Erythroblast (primary cell): ENCODE measurements at regions not wholly inside any gene's neighbourhood (a gene's known extent, or its start where the extent isn't known, plus 50 kb on each side); places are given as distances from the start of the nearest gene placed in this dataset.

Source experiments
- DNase-seq, 2 experiments: peaks; one replicate each; lab custom pipeline; 2025; lab: John Stamatoyannopoulos, UW
- GATA1 ChIP-seq: IDR thresholded peaks from 2 replicates; pipeline ENCODE4 v1.6.1; 2011; ENCODE audit warnings: low read depth, mild to moderate bottlenecking, control low read depth, low read length, moderate library complexity
- POLR2A ChIP-seq: IDR thresholded peaks from 2 replicates; pipeline ENCODE4 v1.6.1; 2011; ENCODE audit warnings: mild to moderate bottlenecking, low read length

DNA sequence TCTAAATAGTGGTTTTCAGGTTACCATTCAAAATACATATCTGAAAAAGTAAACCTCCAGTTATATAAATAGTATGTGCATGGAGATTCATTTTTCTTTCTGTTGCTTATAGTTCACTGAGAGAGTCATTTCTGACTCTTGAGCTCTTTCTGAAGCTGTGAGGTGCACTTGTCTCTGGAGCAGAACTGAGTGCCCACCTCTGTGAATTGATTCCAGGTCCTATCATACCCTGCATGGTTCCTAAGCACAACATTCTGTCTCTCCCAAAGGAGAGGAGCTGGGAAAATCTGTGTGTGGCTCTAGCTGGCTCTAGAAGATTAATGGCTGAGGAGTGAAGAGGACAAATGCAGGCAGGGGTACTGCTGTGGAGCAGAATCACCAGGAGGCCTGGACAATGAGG is 161.6 kb upstream of the HCCS start:
- DNase-seq = no peak
- TF ChIP-seq POLR2A (no peak), GATA1 (no peak)

- TF ChIP-seq POLR2A = no peak
- TF ChIP-seq GATA1 = no peak
- no peak for DNase-seq
Observed at GRCh38 chrX:10952619-10953018, 158.5 kb upstream of the HCCS start.

GRCh38 chrX:10965174-10965798 is 145.8 kb upstream of the HCCS start:
- no peak for DNase-seq
- no peak for TF ChIP-seq POLR2A
- TF ChIP-seq GATA1 = no peak

GRCh38 chrX:10966057-10966456 is 145.1 kb upstream of the HCCS start:
- no peak for TF ChIP-seq POLR2A
- no peak for TF ChIP-seq GATA1
- no peak for DNase-seq

DNA sequence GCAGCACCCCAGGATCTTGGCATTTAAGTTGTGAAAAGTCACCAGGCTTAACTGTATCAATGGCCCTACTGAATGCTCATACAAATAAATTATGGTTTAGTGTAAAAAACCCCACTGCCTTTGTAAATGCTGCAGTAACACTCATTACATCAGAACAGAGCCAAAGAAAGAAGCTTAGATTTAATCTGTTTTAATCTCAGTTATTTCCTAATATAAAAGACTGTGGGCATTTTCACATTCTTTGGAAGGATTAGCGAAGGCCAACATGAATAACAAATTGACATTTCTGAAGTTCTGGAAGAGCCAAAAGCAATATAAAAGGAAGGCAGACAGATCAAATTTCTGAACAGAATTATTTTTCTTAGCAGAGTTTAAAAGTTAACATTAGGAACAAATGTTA is 140.0 kb upstream of the HCCS start:
- no peak for DNase-seq
- TF ChIP-seq GATA1 (no peak), POLR2A (no peak)

GRCh38 chrX:10971759-10972158 is 139.4 kb upstream of the HCCS start:
- no peak for TF ChIP-seq GATA1
- TF ChIP-seq POLR2A = no peak

GRCh38 chrX:10972706-10973105 is 138.4 kb upstream of the HCCS start:
- no peak for DNase-seq
- TF ChIP-seq GATA1 (no peak), POLR2A (no peak)

More at GRCh38 chrX:10971759-10972158, 139.4 kb upstream of the HCCS start:
- no peak for DNase-seq

- no peak for DNase-seq
Observed at GRCh38 chrX:10974920-10975319, 136.2 kb upstream of the HCCS start.

DNA sequence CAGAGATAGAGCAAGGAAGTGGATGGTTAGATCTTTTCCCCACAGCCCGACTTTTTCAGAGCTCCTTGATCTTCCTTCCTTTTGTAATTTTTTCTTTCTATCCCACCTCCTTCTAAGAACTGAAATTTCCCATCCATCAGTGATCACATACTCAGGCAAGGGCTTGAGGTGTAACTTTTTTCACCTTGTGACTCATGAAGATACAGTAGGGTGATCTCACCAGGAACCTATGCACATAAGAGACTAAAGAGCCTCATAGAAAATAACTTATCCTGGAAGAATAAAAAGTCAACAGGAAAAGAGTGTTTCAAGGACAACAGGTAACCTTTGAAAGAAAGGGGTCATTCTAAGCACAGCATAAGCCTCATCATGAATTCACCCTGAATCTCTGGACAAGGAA is 131.2 kb upstream of the HCCS start:
- no peak for DNase-seq
- TF ChIP-seq POLR2A (no peak), GATA1 (no peak)

More at GRCh38 chrX:10974920-10975319, 136.2 kb upstream of the HCCS start:
- TF ChIP-seq GATA1 (no peak), POLR2A (no peak)

- no peak for DNase-seq
- TF ChIP-seq GATA1 (no peak), POLR2A (no peak)
Observed at GRCh38 chrX:10981506-10981905, 129.6 kb upstream of the HCCS start.

- TF ChIP-seq GATA1 (no peak), POLR2A (no peak)
- DNase-seq = no peak
Observed at GRCh38 chrX:10983526-10983925, 127.6 kb upstream of the HCCS start.

DNA sequence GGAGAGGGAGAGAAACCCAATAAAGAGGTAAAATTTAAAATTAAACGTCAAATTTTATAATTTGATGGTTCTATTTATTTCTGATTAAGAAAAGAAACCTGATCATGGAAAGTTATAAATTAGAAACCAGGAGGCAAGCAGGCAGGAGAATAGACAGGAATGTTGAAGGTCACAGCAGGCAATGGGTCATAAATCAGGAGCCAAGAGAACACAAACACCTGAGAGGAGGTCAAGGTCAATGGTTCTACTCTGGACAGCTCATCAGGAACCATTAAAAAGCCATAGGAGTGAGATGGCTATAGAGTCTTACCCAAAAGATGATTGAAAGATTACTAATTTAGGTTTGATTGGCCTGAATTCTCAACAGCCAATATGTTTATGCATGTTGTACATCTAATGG is 126.9 kb upstream of the HCCS start:
- DNase-seq = no peak
- TF ChIP-seq GATA1 (no peak), POLR2A (no peak)

GRCh38 chrX:10986616-10987015 is 124.5 kb upstream of the HCCS start:
- TF ChIP-seq GATA1 = no peak
- TF ChIP-seq POLR2A = no peak
- DNase-seq = no peak

- no peak for TF ChIP-seq POLR2A
- TF ChIP-seq GATA1 = no peak
- DNase-seq = no peak
Observed at GRCh38 chrX:10988653-10989052, 122.5 kb upstream of the HCCS start.

DNA sequence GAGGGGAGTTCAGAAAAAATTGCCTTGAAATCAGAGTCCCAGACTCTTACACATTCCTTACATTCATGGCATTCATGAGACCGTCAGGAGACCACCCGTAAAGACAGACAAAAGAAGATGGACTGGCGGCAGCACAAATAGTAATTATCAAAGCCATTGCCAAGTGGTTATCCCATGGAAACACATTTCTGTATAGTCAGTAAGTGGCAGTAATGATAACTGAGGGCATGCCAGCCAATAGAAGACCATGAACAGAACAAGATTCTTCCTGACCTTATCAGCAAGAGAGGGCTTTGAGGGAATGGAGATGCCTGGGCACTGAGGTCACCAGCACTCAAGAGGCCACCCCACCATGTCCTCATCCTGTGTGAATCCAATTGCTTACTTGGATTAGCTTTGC is 121.7 kb upstream of the HCCS start:
- TF ChIP-seq GATA1 = no peak
- no peak for TF ChIP-seq POLR2A
- no peak for DNase-seq
